Stomach (tissue), 4 donors: ENCODE measurements at regions not wholly inside any gene's neighbourhood (a gene's known extent, or its start where the extent isn't known, plus 50 kb on each side); places are given as distances from the start of the nearest gene placed in this dataset.

Experiments
- EP300 ChIP-seq: sonication (generic); formaldehyde crosslinking; IDR thresholded peaks from one replicate; pipeline ENCODE4 v1.6.1; 2017; ENCODE audit warnings: antibody characterized with exemption
- POLR2A ChIP-seq, 4 donors: fragments of 450-650 bp; IDR thresholded peaks; one replicate each; pipeline ENCODE4 v1.6.1; 2016; ENCODE audit warnings: antibody characterized with exemption in 4 of 4, control low read depth in 2 of 4, mild to moderate bottlenecking in 1 of 4, moderate library complexity in 1 of 4
- TF ChIP-seq, protein P1 (sequence below), 7 experiments: fragments of 450-650 bp in 4 of 7; fragments of 200-600 bp in 3 of 7; sonication (generic) in 3 of 7; IDR thresholded peaks; one replicate each; pipeline ENCODE4 v1.5.1; 2016 to 2019; ENCODE audit warnings: antibody characterized with exemption in 7 of 7, control low read depth in 2 of 7, mild to moderate bottlenecking in 1 of 7

DNA sequence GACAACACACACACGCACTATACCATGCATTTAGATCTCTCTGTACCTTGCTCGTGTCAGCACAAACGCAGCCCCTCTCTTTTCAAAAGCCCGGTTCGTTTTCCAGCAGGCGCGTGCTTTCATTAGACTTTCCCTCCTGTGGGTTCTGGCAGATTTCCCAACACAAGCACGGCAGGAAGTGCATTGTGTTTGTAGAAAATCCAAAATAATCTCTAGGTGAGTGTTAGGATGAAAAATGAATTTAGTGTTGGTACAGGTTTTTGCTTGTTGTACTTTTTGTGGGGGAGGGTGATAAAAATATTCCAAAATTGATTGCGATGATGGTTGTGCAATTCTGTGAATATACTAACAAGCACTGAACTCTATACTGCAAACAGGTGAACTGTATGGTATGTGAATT lies 54.1 kb upstream of the POFUT2 start:
- TF ChIP-seq EP300 (no peak), POLR2A (IDR thresholded peaks at IDR 0.05) (no peak)
- TF ChIP-seq, protein P1, sequence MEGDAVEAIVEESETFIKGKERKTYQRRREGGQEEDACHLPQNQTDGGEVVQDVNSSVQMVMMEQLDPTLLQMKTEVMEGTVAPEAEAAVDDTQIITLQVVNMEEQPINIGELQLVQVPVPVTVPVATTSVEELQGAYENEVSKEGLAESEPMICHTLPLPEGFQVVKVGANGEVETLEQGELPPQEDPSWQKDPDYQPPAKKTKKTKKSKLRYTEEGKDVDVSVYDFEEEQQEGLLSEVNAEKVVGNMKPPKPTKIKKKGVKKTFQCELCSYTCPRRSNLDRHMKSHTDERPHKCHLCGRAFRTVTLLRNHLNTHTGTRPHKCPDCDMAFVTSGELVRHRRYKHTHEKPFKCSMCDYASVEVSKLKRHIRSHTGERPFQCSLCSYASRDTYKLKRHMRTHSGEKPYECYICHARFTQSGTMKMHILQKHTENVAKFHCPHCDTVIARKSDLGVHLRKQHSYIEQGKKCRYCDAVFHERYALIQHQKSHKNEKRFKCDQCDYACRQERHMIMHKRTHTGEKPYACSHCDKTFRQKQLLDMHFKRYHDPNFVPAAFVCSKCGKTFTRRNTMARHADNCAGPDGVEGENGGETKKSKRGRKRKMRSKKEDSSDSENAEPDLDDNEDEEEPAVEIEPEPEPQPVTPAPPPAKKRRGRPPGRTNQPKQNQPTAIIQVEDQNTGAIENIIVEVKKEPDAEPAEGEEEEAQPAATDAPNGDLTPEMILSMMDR (IDR thresholded peaks at IDR 0.05) = no peak
